GM23338 (cell line): ENCODE measurements at regions not wholly inside any gene's neighbourhood (a gene's known extent, or its start where the extent isn't known, plus 50 kb on each side); places are given as distances from the start of the nearest gene placed in this dataset.

ENCODE experiments used
- ATAC-seq: fragments of 200-7000 bp; cut with Tn5 transposase; 3 replicates; pipeline ENCODE4 v1.9.1; 2020
- DNase-seq: peaks from one replicate; pipeline ENCODE4 v3.0.0-alpha.2; 2015; ENCODE audit warnings: low spot score
- H2AFZ ChIP-seq: fragments of 200-600 bp; sonication (generic); 2 replicates; pipeline ENCODE4 v1.8.0; 2016; ENCODE audit warnings: antibody characterized with exemption, mild to moderate bottlenecking, moderate library complexity
- H3F3A ChIP-seq: fragments of 200-600 bp; sonication (generic); replicated peaks from 2 replicates; pipeline ENCODE4 v1.8.0; 2017; ENCODE audit warnings: antibody characterized with exemption, mixed run types, low read depth
- H3K27ac ChIP-seq: fragments of 200-600 bp; sonication (generic); 2 replicates; pipeline ENCODE4 v1.6.1; 2016; ENCODE audit warnings: low read depth
- H3K27me3 ChIP-seq: fragments of 200-600 bp; sonication (generic); 2 replicates; pipeline ENCODE4 v1.8.0; 2016; ENCODE audit warnings: mild to moderate bottlenecking, mixed run types, moderate library complexity; ENCODE audit not compliant: insufficient read depth
- H3K36me3 ChIP-seq: fragments of 200-600 bp; sonication (generic); 2 replicates; pipeline ENCODE4 v1.8.0; 2016; ENCODE audit warnings: mild to moderate bottlenecking; ENCODE audit not compliant: insufficient read depth
- H3K4me1 ChIP-seq: fragments of 200-600 bp; sonication (generic); 2 replicates; pipeline ENCODE4 v1.8.0; 2016; ENCODE audit warnings: mild to moderate bottlenecking, moderate library complexity; ENCODE audit not compliant: insufficient read depth
- H3K4me2 ChIP-seq: fragments of 200-600 bp; sonication (generic); 2 replicates; pipeline ENCODE4 v1.7.1; 2017; ENCODE audit warnings: mixed run types
- H3K4me3 ChIP-seq: fragments of 200-600 bp; sonication (generic); 2 replicates; pipeline ENCODE4 v1.6.1; 2016; ENCODE audit warnings: mixed run types
- H3K79me2 ChIP-seq: fragments of 200-600 bp; sonication (generic); replicated peaks from 2 replicates; pipeline ENCODE4 v1.8.0; 2017; ENCODE audit warnings: mild to moderate bottlenecking; ENCODE audit not compliant: insufficient read depth
- H3K9me2 ChIP-seq: fragments of 200-600 bp; sonication (generic); 2 replicates; pipeline ENCODE4 v1.8.0; 2017; ENCODE audit not compliant: insufficient read depth
- H4K20me1 ChIP-seq: fragments of 200-600 bp; sonication (generic); replicated peaks from 2 replicates; pipeline ENCODE4 v1.8.0; 2017; ENCODE audit warnings: mild to moderate bottlenecking; ENCODE audit not compliant: insufficient read depth
- H3K27ac Mint-ChIP-seq: 2 replicates; pipeline ENCODE4 v1.8.0; 2020; ENCODE audit warnings: inconsistent platforms, mild to moderate bottlenecking, moderate library complexity, mixed read lengths
- H3K27me3 Mint-ChIP-seq: 3 replicates; pipeline ENCODE4 v1.8.0; 2022; ENCODE audit warnings: low read depth, mild to moderate bottlenecking, moderate library complexity, mixed read lengths, inconsistent platforms; ENCODE audit not compliant: insufficient read depth, poor library complexity
- H3K36me3 Mint-ChIP-seq: 3 replicates; pipeline ENCODE4 v1.8.0; 2021; ENCODE audit warnings: low read depth, mild to moderate bottlenecking, inconsistent platforms, moderate library complexity, mixed read lengths
- H3K4me1 Mint-ChIP-seq: 3 replicates; pipeline ENCODE4 v1.8.0; 2020; ENCODE audit warnings: mild to moderate bottlenecking, inconsistent platforms, mixed read lengths
- H3K4me3 Mint-ChIP-seq: 3 replicates; pipeline ENCODE4 v1.8.0; 2021; ENCODE audit warnings: moderate library complexity, mild to moderate bottlenecking, inconsistent platforms, mixed read lengths
- H3K9me3 Mint-ChIP-seq: 3 replicates; pipeline ENCODE4 v1.8.0; 2020; ENCODE audit warnings: moderate library complexity, mild to moderate bottlenecking, inconsistent platforms, mixed read lengths
- CREB1 ChIP-seq: fragments of 250-450 bp; sonication (Bioruptor Pico); IDR thresholded peaks from 2 replicates; pipeline ENCODE4 v1.5.0; 2020; ENCODE audit warnings: low read depth, mild to moderate bottlenecking, moderate library complexity
- CTCF ChIP-seq, 2 experiments: fragments of 200-600 bp in 1 of 2; sonication (generic) in 1 of 2; conservative IDR thresholded peaks; 2 replicates each; pipeline versions ENCODE4 v1.5.1 to v1.6.1; 2016 to 2017; ENCODE audit warnings: antibody characterized with exemption in 2 of 2, low read depth in 2 of 2, mild to moderate bottlenecking in 2 of 2, moderate library complexity in 1 of 2
- ETS1 ChIP-seq: IDR thresholded peaks from 2 replicates; pipeline ENCODE4 v1.6.1; 2016; ENCODE audit warnings: antibody characterized with exemption
- EZH2 ChIP-seq: fragments of 200-600 bp; sonication (generic); IDR thresholded peaks from one replicate; pipeline ENCODE4 v1.8.0; 2017; ENCODE audit warnings: antibody characterized with exemption, mild to moderate bottlenecking, low read depth; ENCODE audit not compliant: unreplicated experiment
- EZH2phosphoT487 ChIP-seq: fragments of 200-600 bp; sonication (generic); IDR thresholded peaks from one replicate; pipeline ENCODE4 v1.8.1; 2018; ENCODE audit warnings: antibody characterized with exemption; ENCODE audit not compliant: unreplicated experiment
- JUNB ChIP-seq: IDR thresholded peaks from one replicate; pipeline ENCODE4 v1.6.1; 2016; ENCODE audit warnings: antibody characterized with exemption; ENCODE audit not compliant: unreplicated experiment
- NANOG ChIP-seq: IDR thresholded peaks from 2 replicates; pipeline ENCODE4 v1.6.1; 2016; ENCODE audit warnings: antibody characterized with exemption, borderline replicate concordance
- POLR2AphosphoS5 ChIP-seq: IDR thresholded peaks from 2 replicates; pipeline ENCODE4 v1.6.1; 2016; ENCODE audit warnings: antibody characterized with exemption, low read depth
- REST ChIP-seq: IDR thresholded peaks from one replicate; pipeline ENCODE4 v1.6.1; 2018; ENCODE audit warnings: antibody characterized with exemption; ENCODE audit not compliant: unreplicated experiment
- STAT1 ChIP-seq: IDR thresholded peaks from one replicate; pipeline ENCODE4 v1.6.1; 2016; ENCODE audit warnings: antibody characterized with exemption; ENCODE audit not compliant: unreplicated experiment
- ZNF114 ChIP-seq: fragments of 250-450 bp; sonication (Bioruptor Pico); IDR thresholded peaks from 2 replicates; pipeline ENCODE4 v1.5.0; 2020; ENCODE audit warnings: mild to moderate bottlenecking, moderate library complexity
- ZNF331 ChIP-seq: fragments of 250-450 bp; sonication (Bioruptor Pico); IDR thresholded peaks from 2 replicates; pipeline ENCODE4 v1.5.0; 2020; ENCODE audit warnings: low read depth, mild to moderate bottlenecking, moderate library complexity
- TF ChIP-seq, protein P1 (sequence below): fragments of 250-450 bp; sonication (Bioruptor Pico); IDR thresholded peaks from 2 replicates; pipeline ENCODE4 v1.5.0; 2020; ENCODE audit warnings: mild to moderate bottlenecking, moderate library complexity

DNA sequence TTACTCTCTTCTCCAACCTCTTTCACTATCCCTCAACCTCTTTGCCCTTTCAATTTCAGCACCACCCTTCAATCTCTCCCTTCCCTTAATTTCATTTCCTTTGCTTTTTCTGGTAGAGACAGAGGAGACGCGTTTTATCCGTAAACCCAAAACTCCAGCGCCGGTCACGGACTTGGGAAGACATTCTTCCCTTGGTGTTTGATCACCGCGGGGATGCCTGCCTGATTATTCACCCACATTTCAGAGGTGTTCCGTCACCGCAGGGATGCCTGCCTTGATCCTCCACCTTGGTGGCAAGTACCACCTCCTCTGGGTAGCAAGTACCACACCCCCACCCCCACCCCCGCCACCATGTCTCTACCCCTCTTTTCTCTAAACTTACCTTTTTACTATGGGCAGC, 669.4 kb upstream of the PKDCC start:
- H3K4me1 ChIP-seq, result peaks cover 20% of the 10 kb centered on the region
- H3K36me3 ChIP-seq, result no peaks in the 10 kb centered on the region
- no peak overlapping the region for H3K4me3 ChIP-seq
- no peak overlapping the region for H3K27ac ChIP-seq
- Mint-ChIP-seq H3K27me3 (peaks cover 2% of the 10 kb centered on the region), H3K36me3 (peaks cover 18% of the 10 kb centered on the region), H3K4me3 (no peak overlapping the region), H3K4me1 (peaks cover 21% of the 10 kb centered on the region), H3K27ac (no peak overlapping the region), H3K9me3 (peaks cover 16% of the 10 kb centered on the region)
- no peaks in the 10 kb centered on the region for H4K20me1 ChIP-seq
- ATAC-seq (no peak), DNase-seq (no peak)
- no peaks in the 10 kb centered on the region for H3K27me3 ChIP-seq
- H2AFZ ChIP-seq, result no peak overlapping the region
- 0 out of 2 replicates have a peak, but pooled peaks cover 3% of the 10 kb centered on the region for H3K9me2 ChIP-seq
- TF ChIP-seq EZH2, result no peak
- no peak for TF ChIP-seq NANOG
- no peak for TF ChIP-seq JUNB
- TF ChIP-seq POLR2AphosphoS5, result no peak
- TF ChIP-seq ETS1, result no peak
- no peak for TF ChIP-seq REST
- TF ChIP-seq STAT1, result no peak
- TF ChIP-seq, protein P1, sequence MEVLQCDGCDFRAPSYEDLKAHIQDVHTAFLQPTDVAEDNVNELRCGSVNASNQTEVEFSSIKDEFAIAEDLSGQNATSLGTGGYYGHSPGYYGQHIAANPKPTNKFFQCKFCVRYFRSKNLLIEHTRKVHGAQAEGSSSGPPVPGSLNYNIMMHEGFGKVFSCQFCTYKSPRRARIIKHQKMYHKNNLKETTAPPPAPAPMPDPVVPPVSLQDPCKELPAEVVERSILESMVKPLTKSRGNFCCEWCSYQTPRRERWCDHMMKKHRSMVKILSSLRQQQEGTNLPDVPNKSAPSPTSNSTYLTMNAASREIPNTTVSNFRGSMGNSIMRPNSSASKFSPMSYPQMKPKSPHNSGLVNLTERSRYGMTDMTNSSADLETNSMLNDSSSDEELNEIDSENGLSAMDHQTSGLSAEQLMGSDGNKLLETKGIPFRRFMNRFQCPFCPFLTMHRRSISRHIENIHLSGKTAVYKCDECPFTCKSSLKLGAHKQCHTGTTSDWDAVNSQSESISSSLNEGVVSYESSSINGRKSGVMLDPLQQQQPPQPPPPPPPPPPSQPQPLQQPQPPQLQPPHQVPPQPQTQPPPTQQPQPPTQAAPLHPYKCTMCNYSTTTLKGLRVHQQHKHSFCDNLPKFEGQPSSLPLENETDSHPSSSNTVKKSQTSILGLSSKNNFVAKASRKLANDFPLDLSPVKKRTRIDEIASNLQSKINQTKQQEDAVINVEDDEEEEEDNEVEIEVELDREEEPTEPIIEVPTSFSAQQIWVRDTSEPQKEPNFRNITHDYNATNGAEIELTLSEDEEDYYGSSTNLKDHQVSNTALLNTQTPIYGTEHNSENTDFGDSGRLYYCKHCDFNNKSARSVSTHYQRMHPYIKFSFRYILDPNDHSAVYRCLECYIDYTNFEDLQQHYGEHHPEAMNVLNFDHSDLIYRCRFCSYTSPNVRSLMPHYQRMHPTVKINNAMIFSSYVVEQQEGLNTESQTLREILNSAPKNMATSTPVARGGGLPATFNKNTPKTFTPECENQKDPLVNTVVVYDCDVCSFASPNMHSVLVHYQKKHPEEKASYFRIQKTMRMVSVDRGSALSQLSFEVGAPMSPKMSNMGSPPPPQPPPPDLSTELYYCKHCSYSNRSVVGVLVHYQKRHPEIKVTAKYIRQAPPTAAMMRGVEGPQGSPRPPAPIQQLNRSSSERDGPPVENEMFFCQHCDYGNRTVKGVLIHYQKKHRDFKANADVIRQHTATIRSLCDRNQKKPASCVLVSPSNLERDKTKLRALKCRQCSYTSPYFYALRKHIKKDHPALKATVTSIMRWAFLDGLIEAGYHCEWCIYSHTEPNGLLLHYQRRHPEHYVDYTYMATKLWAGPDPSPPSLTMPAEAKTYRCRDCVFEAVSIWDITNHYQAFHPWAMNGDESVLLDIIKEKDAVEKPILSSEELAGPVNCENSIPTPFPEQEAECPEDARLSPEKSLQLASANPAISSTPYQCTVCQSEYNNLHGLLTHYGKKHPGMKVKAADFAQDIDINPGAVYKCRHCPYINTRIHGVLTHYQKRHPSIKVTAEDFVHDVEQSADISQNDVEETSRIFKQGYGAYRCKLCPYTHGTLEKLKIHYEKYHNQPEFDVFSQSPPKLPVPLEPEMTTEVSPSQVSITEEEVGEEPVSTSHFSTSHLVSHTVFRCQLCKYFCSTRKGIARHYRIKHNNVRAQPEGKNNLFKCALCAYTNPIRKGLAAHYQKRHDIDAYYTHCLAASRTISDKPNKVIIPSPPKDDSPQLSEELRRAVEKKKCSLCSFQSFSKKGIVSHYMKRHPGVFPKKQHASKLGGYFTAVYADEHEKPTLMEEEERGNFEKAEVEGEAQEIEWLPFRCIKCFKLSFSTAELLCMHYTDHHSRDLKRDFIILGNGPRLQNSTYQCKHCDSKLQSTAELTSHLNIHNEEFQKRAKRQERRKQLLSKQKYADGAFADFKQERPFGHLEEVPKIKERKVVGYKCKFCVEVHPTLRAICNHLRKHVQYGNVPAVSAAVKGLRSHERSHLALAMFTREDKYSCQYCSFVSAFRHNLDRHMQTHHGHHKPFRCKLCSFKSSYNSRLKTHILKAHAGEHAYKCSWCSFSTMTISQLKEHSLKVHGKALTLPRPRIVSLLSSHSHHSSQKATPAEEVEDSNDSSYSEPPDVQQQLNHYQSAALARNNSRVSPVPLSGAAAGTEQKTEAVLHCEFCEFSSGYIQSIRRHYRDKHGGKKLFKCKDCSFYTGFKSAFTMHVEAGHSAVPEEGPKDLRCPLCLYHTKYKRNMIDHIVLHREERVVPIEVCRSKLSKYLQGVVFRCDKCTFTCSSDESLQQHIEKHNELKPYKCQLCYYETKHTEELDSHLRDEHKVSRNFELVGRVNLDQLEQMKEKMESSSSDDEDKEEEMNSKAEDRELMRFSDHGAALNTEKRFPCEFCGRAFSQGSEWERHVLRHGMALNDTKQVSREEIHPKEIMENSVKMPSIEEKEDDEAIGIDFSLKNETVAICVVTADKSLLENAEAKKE (CRISPR knock-in tag), result no peak
- TF ChIP-seq EZH2phosphoT487, result no peak
- TF ChIP-seq ZNF114 (CRISPR knock-in tag), result no peak
- TF ChIP-seq ZNF331 (CRISPR knock-in tag), result no peak
- no peak for TF ChIP-seq CTCF (conservative IDR thresholded peaks at IDR 0.05; ENCODE audit: low read depth in 2 of 2)
- TF ChIP-seq CREB1 (CRISPR knock-in tag), result no peak
- no peaks in the 10 kb centered on the region for H3F3A ChIP-seq
- no peaks in the 10 kb centered on the region for H3K79me2 ChIP-seq
- H3K4me2 ChIP-seq, result no peak overlapping the region
